HCT116 (cell line): ENCODE measurements at regions not wholly inside any gene's neighbourhood (a gene's known extent, or its start where the extent isn't known, plus 50 kb on each side); places are given as distances from the start of the nearest gene placed in this dataset.
A peak's percentile ranks its signal among the peaks of the same experiment; 100 is the strongest.

Source experiments
- ATAC-seq: fragments of 200-7000 bp; cut with Tn5 transposase; 2 replicates; pipeline ENCODE4 v1.9.1; 2020; ENCODE audit warnings: mild to moderate bottlenecking, moderate library complexity
- BruUV-seq: library from RNA; stranded (reverse); fragments of 400-500 nt; replicated peaks from 2 replicates; lab custom pipeline; 2021; lab: Mats Ljungman, UMichigan
- CTCF ChIA-PET: fragments of 300-600 bp; sonication (Branson Sonifier 250); formaldehyde crosslinking; loops from one replicate; lab custom pipeline; 2021; ENCODE audit warnings: antibody characterized with exemption; lab: Charles Lee
- POLR2A ChIA-PET: fragments of 300-600, 350-600 bp; sonication (Branson Sonifier 250); formaldehyde crosslinking; loops from one replicate; lab custom pipeline; 2021; ENCODE audit warnings: antibody characterized with exemption; lab: Charles Lee
- RAD21 ChIA-PET, 2 experiments: fragments of 300-600 bp; sonication (Branson Sonifier 250); formaldehyde crosslinking; loops; one replicate each; lab custom pipeline; 2023; ENCODE audit warnings: low total read pairs in 2 of 2; ENCODE audit not compliant: uncharacterized antibody in 2 of 2, unreplicated experiment in 2 of 2, low non-redundant PET in 1 of 2; lab: Charles Lee
- DNase-seq: peaks from one replicate; pipeline ENCODE4 v3.0.0-alpha.2; 2010; ENCODE audit warnings: low read depth, low spot score
- H2AFZ ChIP-seq: fragments of 200-600 bp; shearing (Covaris generic), sonication (generic); 2 replicates; pipeline ENCODE4 v1.6.1; 2017; ENCODE audit warnings: low read depth, mixed run types, mixed read lengths, antibody characterized with exemption, low read length; ENCODE audit not compliant: poor library complexity, severe bottlenecking
- H3K27ac ChIP-seq: 2 replicates; pipeline ENCODE4 v1.5.1; 2012; ENCODE audit warnings: low read depth, low read length
- H3K27me3 ChIP-seq: fragments of 200-600 bp; sonication (generic); 2 replicates; pipeline ENCODE4 v1.6.1; 2016; ENCODE audit warnings: mixed run types, low read length, mixed read lengths; ENCODE audit not compliant: insufficient read depth
- H3K36me3 ChIP-seq, 2 experiments: fragments of 200-500 bp in 1 of 2; fragments of 200-600 bp in 1 of 2; sonication (Bioruptor generic) in 1 of 2; sonication (generic) in 1 of 2; 2 replicates each; pipeline versions ENCODE4 v1.5.1 to v1.6.1; 2014 to 2016; ENCODE audit warnings: low read length in 2 of 2, inconsistent platforms in 1 of 2, mixed read lengths in 1 of 2, mixed run types in 1 of 2; ENCODE audit not compliant: insufficient read depth in 2 of 2, control insufficient read depth in 1 of 2
- H3K4me1 ChIP-seq, 2 experiments: fragments of 200-600 bp in 1 of 2; sonication (generic) in 1 of 2; 2 replicates each; pipeline versions ENCODE4 v1.5.1 to v1.6.1; 2012 to 2017; ENCODE audit warnings: low read length in 2 of 2, inconsistent platforms in 1 of 2, mild to moderate bottlenecking in 1 of 2, mixed read lengths in 1 of 2, mixed run types in 1 of 2, moderate library complexity in 1 of 2; ENCODE audit not compliant: insufficient read depth in 2 of 2, control insufficient read depth in 1 of 2
- H3K4me2 ChIP-seq: fragments of 200-600 bp; sonication (generic); 2 replicates; pipeline ENCODE4 v1.6.1; 2017; ENCODE audit warnings: mixed run types, low read length, mixed read lengths
- H3K4me3 ChIP-seq, 2 experiments: fragments of 200-600 bp in 1 of 2; sonication (generic) in 1 of 2; replicated peaks in 1 of 2; 2 replicates each; pipeline ENCODE4 v1.5.1; 2011 to 2016; ENCODE audit warnings: low read length in 2 of 2, control low read depth in 1 of 2, low read depth in 1 of 2, mild to moderate bottlenecking in 1 of 2, mixed read lengths in 1 of 2, mixed run types in 1 of 2
- H3K79me2 ChIP-seq: fragments of 200-600 bp; sonication (generic); 2 replicates; pipeline ENCODE4 v1.6.1; 2017; ENCODE audit warnings: mild to moderate bottlenecking, mixed run types, low read length, moderate library complexity, mixed read lengths; ENCODE audit not compliant: insufficient read depth
- H3K9ac ChIP-seq: fragments of 200-600 bp; sonication (generic); 2 replicates; pipeline ENCODE4 v1.6.1; 2016; ENCODE audit warnings: low read length, mixed read lengths
- H3K9me2 ChIP-seq: fragments of 200-600 bp; sonication (generic), shearing (Covaris generic); 2 replicates; pipeline ENCODE4 v1.6.1; 2017; ENCODE audit warnings: mixed run types, mild to moderate bottlenecking, moderate library complexity; ENCODE audit not compliant: insufficient read depth
- H3K9me3 ChIP-seq, 2 experiments: fragments of 200-500 bp in 1 of 2; fragments of 200-600 bp in 1 of 2; sonication (Bioruptor generic) in 1 of 2; sonication (generic) in 1 of 2; 2 replicates each; pipeline ENCODE4 v1.6.1; 2014 to 2017; ENCODE audit warnings: low read length in 2 of 2, mixed read lengths in 2 of 2, inconsistent platforms in 1 of 2, low read depth in 1 of 2, mild to moderate bottlenecking in 1 of 2, mixed run types in 1 of 2, moderate library complexity in 1 of 2; ENCODE audit not compliant: control insufficient read depth in 1 of 2, insufficient read depth in 1 of 2
- H4K20me1 ChIP-seq: fragments of 200-600 bp; sonication (generic), shearing (Covaris generic); 2 replicates; pipeline ENCODE4 v1.6.1; 2017; ENCODE audit warnings: mixed run types, mild to moderate bottlenecking, moderate library complexity; ENCODE audit not compliant: insufficient read depth
- CTCF ChIP-seq, 3 experiments: fragments of 200-600 bp in 1 of 3; sonication (generic) in 1 of 3; IDR thresholded peaks in 2 of 3; conservative IDR thresholded peaks in 1 of 3; 2 replicates each; pipeline ENCODE4 v1.5.1; 2012 to 2017; ENCODE audit warnings: low read depth in 2 of 3, low read length in 2 of 3, antibody characterized with exemption in 1 of 3, borderline replicate concordance in 1 of 3, control low read depth in 1 of 3, mild to moderate bottlenecking in 1 of 3, mixed read lengths in 1 of 3, mixed run types in 1 of 3, moderate library complexity in 1 of 3; ENCODE audit not compliant: insufficient read depth in 1 of 3
- EGR1 ChIP-seq: IDR thresholded peaks from 2 replicates; pipeline ENCODE4 v1.6.1; 2012; ENCODE audit warnings: low read depth
- EZH2phosphoT487 ChIP-seq: fragments of 200-600 bp; IDR thresholded peaks from 2 replicates; pipeline ENCODE4 v1.6.1; 2018; ENCODE audit warnings: antibody characterized with exemption, borderline replicate concordance
- FOSL1 ChIP-seq: IDR thresholded peaks from 2 replicates; pipeline ENCODE4 v1.6.1; 2012; ENCODE audit warnings: low read depth
- POLR2A ChIP-seq: IDR thresholded peaks from 2 replicates; pipeline ENCODE4 v1.7.0; 2011; ENCODE audit warnings: borderline replicate concordance; ENCODE audit not compliant: insufficient read depth, insufficient read length; ENCODE audit errors: extremely low read depth
- RAD21 ChIP-seq: IDR thresholded peaks from 2 replicates; pipeline ENCODE4 v1.6.1; 2012; ENCODE audit warnings: low read depth, mild to moderate bottlenecking
- REST ChIP-seq: IDR thresholded peaks from 2 replicates; pipeline ENCODE4 v1.6.1; 2012; ENCODE audit warnings: low read depth
- SIN3A ChIP-seq: IDR thresholded peaks from 2 replicates; pipeline ENCODE4 v1.6.1; 2012; ENCODE audit warnings: low read depth
- SP1 ChIP-seq: IDR thresholded peaks from 2 replicates; pipeline ENCODE4 v1.6.1; 2012; ENCODE audit warnings: low read depth
- ZFX ChIP-seq: fragments of 450-650 bp; IDR thresholded peaks from 2 replicates; pipeline ENCODE4 v1.6.1; 2017
- ZNF274 ChIP-seq: fragments of 200-500 bp; sonication (Bioruptor generic); IDR thresholded peaks from 2 replicates; pipeline ENCODE4 v1.6.1; 2014; ENCODE audit warnings: mild to moderate bottlenecking, low read depth, low read length, inconsistent platforms
- intact Hi-C: fragments of 100-400 bp; cut with micrococcal nuclease; formaldehyde crosslinking; loops from 2 replicates; pipeline ENCODE4 v1.10.0; 2022
- TF ChIP-seq, protein P1 (sequence below): IDR thresholded peaks from 2 replicates; pipeline ENCODE4 v1.6.1; 2012

DNA sequence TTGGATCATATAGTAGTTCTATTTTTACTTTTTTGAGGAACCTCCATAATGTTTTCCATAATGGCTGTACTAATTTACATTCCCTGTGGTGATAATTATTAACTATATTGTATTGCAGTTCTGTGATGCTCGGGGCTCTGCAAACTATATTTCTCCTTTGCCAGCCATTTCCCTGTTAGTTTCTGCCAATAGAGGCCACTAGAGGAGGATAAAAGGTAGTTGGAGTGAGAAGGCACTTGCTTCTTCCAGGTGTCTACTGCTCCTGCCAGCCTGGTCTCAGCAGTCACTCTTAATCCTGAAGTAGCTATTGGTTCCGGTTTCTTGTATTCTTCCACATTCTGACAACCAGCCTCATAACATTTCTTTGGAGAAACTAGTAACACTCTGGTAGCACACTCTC, 233.9 kb upstream of the GBE1 start:
- POLR2A ChIA-PET, result no interaction called here
- H3K27ac ChIP-seq, result no peak overlapping the region
- peaks cover 0 to 4% of the 10 kb centered on the region in 2 experiments; a peak in 2 of 4 replicates for H3K36me3 ChIP-seq
- no TSS peak for BruUV-seq
- H2AFZ ChIP-seq, result no peak overlapping the region
- CTCF ChIA-PET, result no interaction called here
- H3K9ac ChIP-seq, result no peak overlapping the region
- RAD21 ChIA-PET, result no interaction called here
- H3K4me3 ChIP-seq, result no peak overlapping the region
- ATAC-seq (no peak), DNase-seq (no peak)
- intact Hi-C loops, result no loop called here
- no peaks in the 10 kb centered on the region for H4K20me1 ChIP-seq
- H3K4me2 ChIP-seq, result no peak overlapping the region
- no peaks in the 10 kb centered on the region for H3K27me3 ChIP-seq
- TF ChIP-seq CTCF (IDR thresholded peaks at IDR 0.05 in 2 of 3, conservative IDR thresholded peaks at IDR 0.05 in 1 of 3; ENCODE audit: borderline replicate concordance in 1 of 3, insufficient read depth in 1 of 3, low read depth in 2 of 3, low read length in 2 of 3) (0 out of 6 replicates have a peak, but pooled peaks of 1 of the 3 experiments have one; percentile 8), ZNF274 (no peak)
- no peaks in the 10 kb centered on the region for H3K4me1 ChIP-seq
- H3K9me2 ChIP-seq, result no peaks in the 10 kb centered on the region
- peaks cover 15% of the 10 kb centered on the region for H3K79me2 ChIP-seq
- no peaks in the 10 kb centered on the region for H3K9me3 ChIP-seq

DNA sequence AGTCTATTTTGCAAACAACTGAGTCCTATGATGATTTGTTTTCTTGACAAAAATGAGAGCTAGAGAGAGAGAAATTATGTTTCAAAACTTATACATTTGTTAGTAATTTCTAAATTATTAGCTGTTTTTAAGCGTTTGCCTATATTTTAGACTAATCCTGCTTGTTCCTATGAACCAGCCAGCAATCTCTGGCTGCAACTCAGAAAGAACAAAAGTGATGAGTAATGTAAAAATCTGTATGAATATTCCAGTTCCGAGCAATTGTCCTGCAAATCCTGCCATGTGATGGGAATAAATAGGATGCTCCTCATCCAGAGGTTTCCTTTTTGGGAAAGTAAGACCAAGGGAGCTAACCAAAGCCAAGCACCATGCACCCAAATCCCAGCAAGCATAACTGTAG, 228.3 kb upstream of the GBE1 start:
- no TSS peak for BruUV-seq
- intact Hi-C loops, result no loop called here
- TF ChIP-seq REST, result no peak
- TF ChIP-seq RAD21, result no peak
- no peak for TF ChIP-seq FOSL1
- TF ChIP-seq SP1, result no peak
- TF ChIP-seq POLR2A, result no peak
- TF ChIP-seq EGR1, result no peak
- no peak for TF ChIP-seq EZH2phosphoT487
- no peak for TF ChIP-seq SIN3A
- TF ChIP-seq, protein P1, sequence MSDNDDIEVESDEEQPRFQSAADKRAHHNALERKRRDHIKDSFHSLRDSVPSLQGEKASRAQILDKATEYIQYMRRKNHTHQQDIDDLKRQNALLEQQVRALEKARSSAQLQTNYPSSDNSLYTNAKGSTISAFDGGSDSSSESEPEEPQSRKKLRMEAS, result no peak
- no peak for TF ChIP-seq CTCF (IDR thresholded peaks at IDR 0.05 in 2 of 3, conservative IDR thresholded peaks at IDR 0.05 in 1 of 3; ENCODE audit: borderline replicate concordance in 1 of 3, insufficient read depth in 1 of 3, low read depth in 2 of 3, low read length in 2 of 3)
- no peak for TF ChIP-seq ZFX

More for the DNA sequence above, 228.3 kb upstream of the GBE1 start:
- Histone ChIP-seq H3K9me3 (no peaks in the 10 kb centered on the region), H3K4me2 (no peak overlapping the region), H3K9ac (no peak overlapping the region), H3K4me1 (peaks cover 2 to 5% of the 10 kb centered on the region in 2 experiments; a peak in 1 of 4 replicates), H3K9me2 (no peaks in the 10 kb centered on the region), H3K27ac (no peak overlapping the region), H3K27me3 (no peaks in the 10 kb centered on the region), H4K20me1 (no peaks in the 10 kb centered on the region), H3K36me3 (peaks cover 0 to 4% of the 10 kb centered on the region in 2 experiments; a peak in 3 of 4 replicates), H3K79me2 (peaks cover 58% of the 10 kb centered on the region), H3K4me3 (no peak overlapping the region), H2AFZ (no peak overlapping the region)
- ChIA-PET RAD21 (no interaction called here), CTCF (no interaction called here), POLR2A (no interaction called here)
- no peak for ATAC-seq
- no peak for DNase-seq
